HFFc6 (cell line): ENCODE measurements at regions not wholly inside any gene's neighbourhood (a gene's known extent, or its start where the extent isn't known, plus 50 kb on each side); places are given as distances from the start of the nearest gene placed in this dataset.

Experiments
- DNase-seq: peaks from one replicate; pipeline ENCODE4 v3.0.0-alpha.2; 2018
- H3K27ac Mint-ChIP-seq: 2 replicates; pipeline ENCODE4 v1.8.0; 2020; ENCODE audit warnings: mild to moderate bottlenecking, mixed read lengths
- H3K27me3 Mint-ChIP-seq: 2 replicates; pipeline ENCODE4 v1.8.0; 2021; ENCODE audit warnings: mild to moderate bottlenecking, moderate library complexity, mixed read lengths; ENCODE audit not compliant: insufficient read depth
- H3K36me3 Mint-ChIP-seq: 2 replicates; pipeline ENCODE4 v1.8.0; 2021; ENCODE audit warnings: low read depth, mixed read lengths
- H3K4me1 Mint-ChIP-seq: 2 replicates; pipeline ENCODE4 v1.8.0; 2020; ENCODE audit warnings: low read depth, mixed read lengths
- H3K4me3 Mint-ChIP-seq: 2 replicates; pipeline ENCODE4 v1.8.0; 2020; ENCODE audit warnings: mild to moderate bottlenecking, moderate library complexity, mixed read lengths
- H3K9me3 Mint-ChIP-seq: 2 replicates; pipeline ENCODE4 v1.8.0; 2020; ENCODE audit warnings: mild to moderate bottlenecking, mixed read lengths
- TF ChIP-seq, protein P1 (sequence below): fragments of 200-600 bp; sonication (generic); IDR thresholded peaks from 2 replicates; pipeline ENCODE4 v1.5.0; 2021; ENCODE audit warnings: antibody characterized with exemption, mild to moderate bottlenecking

DNA sequence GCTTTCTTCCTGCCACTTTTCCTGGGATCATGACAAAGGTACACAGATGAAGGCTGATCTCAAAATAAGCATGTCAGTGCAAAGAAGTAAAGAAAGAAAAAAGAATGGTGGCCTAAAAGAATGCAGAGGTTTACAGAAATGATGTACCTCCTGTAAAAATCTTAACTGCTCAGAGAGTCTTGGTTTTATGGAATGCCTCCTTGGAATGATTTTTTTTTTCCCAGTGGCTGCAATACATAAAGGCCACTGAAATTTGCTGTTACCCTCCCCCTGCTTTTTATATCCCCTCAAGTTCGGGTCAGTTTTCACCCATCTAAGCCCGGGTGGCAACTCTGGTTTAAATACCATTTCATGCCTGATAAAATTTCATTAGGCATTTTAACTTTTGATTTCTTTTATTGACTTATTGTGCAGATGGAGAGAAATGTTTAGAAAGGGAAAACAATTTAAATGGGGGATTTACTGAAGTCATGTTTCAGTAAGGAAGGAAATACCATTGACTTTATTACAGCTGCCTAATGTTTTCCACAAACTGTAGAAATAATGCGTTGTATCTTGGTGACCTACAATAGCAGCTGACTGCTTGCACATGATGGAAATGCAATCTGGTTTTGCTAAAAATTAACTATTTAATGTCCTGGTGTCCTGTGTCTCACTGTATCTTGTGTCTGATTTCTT lies 102.5 kb downstream of the SAMD9 start:
- peak; percentile 58 for DNase-seq
- TF ChIP-seq, protein P1, sequence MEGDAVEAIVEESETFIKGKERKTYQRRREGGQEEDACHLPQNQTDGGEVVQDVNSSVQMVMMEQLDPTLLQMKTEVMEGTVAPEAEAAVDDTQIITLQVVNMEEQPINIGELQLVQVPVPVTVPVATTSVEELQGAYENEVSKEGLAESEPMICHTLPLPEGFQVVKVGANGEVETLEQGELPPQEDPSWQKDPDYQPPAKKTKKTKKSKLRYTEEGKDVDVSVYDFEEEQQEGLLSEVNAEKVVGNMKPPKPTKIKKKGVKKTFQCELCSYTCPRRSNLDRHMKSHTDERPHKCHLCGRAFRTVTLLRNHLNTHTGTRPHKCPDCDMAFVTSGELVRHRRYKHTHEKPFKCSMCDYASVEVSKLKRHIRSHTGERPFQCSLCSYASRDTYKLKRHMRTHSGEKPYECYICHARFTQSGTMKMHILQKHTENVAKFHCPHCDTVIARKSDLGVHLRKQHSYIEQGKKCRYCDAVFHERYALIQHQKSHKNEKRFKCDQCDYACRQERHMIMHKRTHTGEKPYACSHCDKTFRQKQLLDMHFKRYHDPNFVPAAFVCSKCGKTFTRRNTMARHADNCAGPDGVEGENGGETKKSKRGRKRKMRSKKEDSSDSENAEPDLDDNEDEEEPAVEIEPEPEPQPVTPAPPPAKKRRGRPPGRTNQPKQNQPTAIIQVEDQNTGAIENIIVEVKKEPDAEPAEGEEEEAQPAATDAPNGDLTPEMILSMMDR = no peak
- H3K36me3 Mint-ChIP-seq = no peaks in the 10 kb centered on the region
- no peaks in the 10 kb centered on the region for H3K9me3 Mint-ChIP-seq
- H3K27me3 Mint-ChIP-seq = no peaks in the 10 kb centered on the region; the same call in 1 of the 2 replicates
- peaks cover 90% of the 10 kb centered on the region for H3K4me1 Mint-ChIP-seq
- peak overlapping the region; percentile 92 for H3K27ac Mint-ChIP-seq
- H3K4me3 Mint-ChIP-seq = peak overlapping the region; percentile 68

DNA sequence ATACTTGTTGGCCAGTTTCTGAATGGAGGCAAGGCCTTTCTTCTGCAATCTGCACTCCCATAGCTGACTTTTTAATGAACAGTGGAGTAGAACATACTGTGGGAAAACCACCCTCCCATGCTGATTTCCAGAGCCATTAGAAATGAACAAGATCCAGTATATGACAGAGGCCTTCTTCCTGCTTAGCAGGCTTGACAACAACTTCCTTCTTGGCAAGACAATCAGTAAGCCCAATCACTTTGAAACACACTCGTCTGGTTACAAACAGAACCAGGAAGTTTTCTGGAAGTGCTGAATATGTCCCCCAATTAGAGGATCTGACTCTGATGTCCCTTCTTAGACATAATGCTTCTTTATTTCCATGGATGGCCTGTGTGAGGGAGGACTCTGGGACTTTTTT lies 103.4 kb downstream of the SAMD9 start:
- Mint-ChIP-seq H3K27ac (peak overlapping the region; percentile 92), H3K9me3 (no peaks in the 10 kb centered on the region), H3K36me3 (no peaks in the 10 kb centered on the region), H3K27me3 (no peaks in the 10 kb centered on the region; the same call in 1 of the 2 replicates), H3K4me1 (peaks cover 90% of the 10 kb centered on the region), H3K4me3 (no peak overlapping the region; the same call in 1 of the 2 replicates)
- TF ChIP-seq, protein P1 = no peak
- DNase-seq = no peak

DNA sequence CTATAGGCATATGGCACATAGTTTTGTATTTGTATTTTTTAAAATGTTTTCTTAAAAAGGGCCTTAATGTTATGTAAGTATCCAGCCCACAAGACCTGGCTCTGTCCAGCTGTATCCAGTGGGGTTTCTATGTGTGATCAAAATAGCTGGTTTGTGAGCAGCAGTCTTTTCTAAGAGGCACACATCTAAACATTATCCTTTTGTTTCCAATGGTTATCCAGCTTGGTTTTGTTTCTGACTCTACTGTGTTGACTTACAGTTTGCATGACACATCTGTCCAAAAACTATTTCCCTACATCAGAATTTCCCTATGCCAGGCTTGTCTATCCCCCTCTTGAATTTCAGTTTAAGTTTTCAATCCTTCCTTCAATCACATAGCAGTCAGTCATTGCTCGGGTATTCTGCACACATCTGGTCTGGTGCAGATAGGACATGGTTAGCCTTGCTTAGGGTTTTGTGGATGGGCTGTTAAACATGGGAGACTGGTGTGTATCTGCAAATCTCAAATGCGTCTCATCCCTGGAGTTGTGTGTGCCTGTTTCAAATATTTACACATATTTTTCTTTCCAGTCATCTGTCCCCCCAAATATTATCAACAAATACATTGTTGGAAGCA lies 104.2 kb downstream of the SAMD9 start:
- TF ChIP-seq, protein P1 = no peak
- Mint-ChIP-seq H3K36me3 (no peaks in the 10 kb centered on the region), H3K9me3 (no peaks in the 10 kb centered on the region), H3K27ac (peak overlapping the region; percentile 92), H3K27me3 (no peaks in the 10 kb centered on the region; the same call in 1 of the 2 replicates), H3K4me3 (no peak overlapping the region), H3K4me1 (peaks cover 83% of the 10 kb centered on the region)
- no peak for DNase-seq

DNA sequence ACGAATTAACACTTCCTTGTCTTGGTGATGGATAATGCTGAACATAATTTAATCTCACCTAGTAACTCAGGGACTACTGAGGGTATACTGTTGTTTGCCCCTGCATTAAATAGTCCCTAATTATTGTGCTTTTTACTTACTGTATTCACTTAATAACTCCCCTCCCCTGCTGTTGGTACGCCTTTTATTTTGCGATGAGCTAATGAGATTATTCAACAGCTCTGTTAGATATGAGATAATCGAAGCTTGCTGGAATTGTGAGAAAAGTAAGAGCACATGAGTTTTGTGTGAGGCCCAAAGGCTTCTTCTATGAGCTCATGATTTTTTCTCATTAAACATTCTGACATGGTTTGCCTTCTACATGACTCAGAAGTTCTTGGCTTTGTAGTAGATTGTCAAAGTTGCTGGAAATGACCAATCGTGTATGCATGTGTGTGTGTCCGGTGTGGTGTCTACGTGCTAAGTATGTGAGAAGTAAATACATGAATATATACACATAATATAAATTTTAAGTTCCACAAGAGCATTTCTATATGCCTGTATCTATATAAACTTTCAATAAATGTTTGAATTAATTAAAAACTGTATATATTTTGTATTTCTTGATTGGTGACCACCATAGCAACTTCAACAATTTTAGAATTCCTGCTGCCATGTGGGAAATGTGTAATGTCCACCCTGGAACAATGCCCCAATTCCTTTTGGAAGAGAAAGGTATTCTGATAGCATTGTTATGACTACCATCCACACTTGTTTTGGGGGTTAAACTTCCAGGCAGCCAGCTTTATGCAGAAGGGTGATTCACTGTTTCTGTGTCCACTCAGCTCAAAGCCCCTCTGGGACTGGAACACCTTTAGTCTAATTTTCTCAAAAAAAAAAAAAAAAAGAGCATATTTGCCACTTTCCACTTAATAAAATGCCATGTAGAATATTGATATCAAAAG lies 106.2 kb downstream of the SAMD9 start:
- Mint-ChIP-seq H3K4me3 (peak overlapping the region; percentile 56), H3K36me3 (no peaks in the 10 kb centered on the region), H3K27me3 (no peaks in the 10 kb centered on the region), H3K9me3 (no peaks in the 10 kb centered on the region), H3K4me1 (peaks cover 63% of the 10 kb centered on the region), H3K27ac (peak overlapping the region; percentile 94)
- peak; percentile 97 for DNase-seq
- TF ChIP-seq, protein P1 = no peak

DNA sequence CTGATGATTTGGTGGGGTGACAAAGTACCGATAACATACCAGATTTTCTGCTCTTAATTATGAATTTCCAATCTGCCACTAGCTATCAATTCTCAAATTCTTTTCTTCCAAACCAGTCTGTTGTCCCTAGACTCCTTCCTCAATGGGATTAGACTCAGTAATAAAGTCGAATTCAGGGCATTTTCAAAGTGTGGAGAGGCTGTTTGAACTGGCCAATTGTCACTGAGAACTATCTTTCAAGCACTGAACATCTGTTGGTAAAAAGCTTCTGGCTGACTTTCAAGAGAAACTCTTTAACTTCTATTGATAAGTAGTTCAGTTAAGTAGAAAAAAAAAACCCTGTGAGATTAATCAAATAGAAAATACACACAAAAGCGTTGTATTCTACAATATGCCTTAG lies 108.9 kb downstream of the SAMD9 start:
- Mint-ChIP-seq H3K9me3 (no peaks in the 10 kb centered on the region), H3K36me3 (no peaks in the 10 kb centered on the region), H3K4me3 (no peak overlapping the region), H3K27ac (no peak overlapping the region), H3K27me3 (no peaks in the 10 kb centered on the region; the same call in 1 of the 2 replicates), H3K4me1 (peaks cover 35% of the 10 kb centered on the region)
- DNase-seq = no peak
- TF ChIP-seq, protein P1 = no peak
